WTC11 (cell line): ENCODE measurements at regions not wholly inside any gene's neighbourhood (a gene's known extent, or its start where the extent isn't known, plus 50 kb on each side); places are given as distances from the start of the nearest gene placed in this dataset.

Experiments used
- ATAC-seq: fragments of 200-7000 bp; cut with Tn5 transposase; 2 replicates; pipeline ENCODE4 v1.10.0; 2021; ENCODE audit warnings: mild to moderate bottlenecking, moderate library complexity
- CTCF ChIA-PET: fragments of 300-600 bp; sonication (Branson Sonifier 250); formaldehyde crosslinking; loops from one replicate; lab custom pipeline; 2021; ENCODE audit warnings: antibody characterized with exemption; lab: Charles Lee
- POLR2A ChIA-PET: fragments of 350-600 bp; sonication (Branson Sonifier 250); formaldehyde crosslinking; loops from one replicate; lab custom pipeline; 2021; ENCODE audit warnings: antibody characterized with exemption; lab: Charles Lee
- DNase-seq: peaks from one replicate; pipeline ENCODE4 v3.0.0; 2021; ENCODE audit warnings: low spot score
- H3K27ac Mint-ChIP-seq: 2 replicates; pipeline ENCODE4 v1.8.0; 2021; ENCODE audit warnings: mixed read lengths
- H3K27me3 Mint-ChIP-seq: 2 replicates; pipeline ENCODE4 v1.8.0; 2021; ENCODE audit warnings: low read depth, mild to moderate bottlenecking, moderate library complexity, mixed read lengths
- H3K36me3 Mint-ChIP-seq: 2 replicates; pipeline ENCODE4 v1.8.0; 2021; ENCODE audit warnings: mixed read lengths
- H3K4me1 Mint-ChIP-seq: 2 replicates; pipeline ENCODE4 v1.8.0; 2022; ENCODE audit warnings: mixed read lengths
- H3K4me3 Mint-ChIP-seq: 2 replicates; pipeline ENCODE4 v1.8.0; 2021; ENCODE audit warnings: mild to moderate bottlenecking, moderate library complexity, mixed read lengths
- H3K9me3 Mint-ChIP-seq: 2 replicates; pipeline ENCODE4 v1.8.0; 2021; ENCODE audit warnings: mixed read lengths
- CDX4 ChIP-seq: fragments of 250-450 bp; sonication (Bioruptor Pico); IDR thresholded peaks from 2 replicates; pipeline ENCODE4 v1.9.0; 2021; ENCODE audit warnings: moderate library complexity, mild to moderate bottlenecking, inconsistent platforms, borderline replicate concordance
- ELF4 ChIP-seq: sonication (generic); formaldehyde crosslinking; IDR thresholded peaks from 2 replicates; pipeline ENCODE4 v1.8.1; 2022; ENCODE audit warnings: low read depth, mild to moderate bottlenecking, moderate library complexity, missing genetic modification reagents
- ESRRA ChIP-seq: sonication (generic); formaldehyde crosslinking; IDR thresholded peaks from 2 replicates; pipeline ENCODE4 v1.8.1; 2022; ENCODE audit warnings: mild to moderate bottlenecking, missing genetic modification reagents, borderline replicate concordance
- ETV6 ChIP-seq: sonication (generic); formaldehyde crosslinking; IDR thresholded peaks from 2 replicates; pipeline ENCODE4 v1.8.1; 2022; ENCODE audit warnings: mild to moderate bottlenecking, missing genetic modification reagents
- FOXK1 ChIP-seq: sonication (generic); formaldehyde crosslinking; IDR thresholded peaks from 2 replicates; pipeline ENCODE4 v1.8.0; 2022; ENCODE audit warnings: mild to moderate bottlenecking, moderate library complexity, missing genetic modification reagents
- GRHL2 ChIP-seq: fragments of 250-450 bp; sonication (Bioruptor Pico); IDR thresholded peaks from 2 replicates; pipeline ENCODE4 v1.8.0; 2022; ENCODE audit warnings: mild to moderate bottlenecking, moderate library complexity; ENCODE audit not compliant: insufficient replicate concordance, severe bottlenecking
- GTF2I ChIP-seq: fragments of 250-450 bp; sonication (Bioruptor Pico); conservative IDR thresholded peaks from 2 replicates; pipeline ENCODE4 v1.4.0; 2021; ENCODE audit warnings: mild to moderate bottlenecking
- HMGA2 ChIP-seq: fragments of 250-450 bp; sonication (Bioruptor Pico); IDR thresholded peaks from 2 replicates; pipeline ENCODE4 v1.4.0; 2021; ENCODE audit warnings: mild to moderate bottlenecking, moderate library complexity
- IRF1 ChIP-seq: sonication (generic); formaldehyde crosslinking; IDR thresholded peaks from 2 replicates; pipeline ENCODE4 v1.8.0; 2023; ENCODE audit warnings: missing genetic modification reagents
- MAX ChIP-seq: sonication (generic); formaldehyde crosslinking; IDR thresholded peaks from 2 replicates; pipeline ENCODE4 v1.8.0; 2022; ENCODE audit warnings: mild to moderate bottlenecking, missing genetic modification reagents
- RELA ChIP-seq: sonication (generic); formaldehyde crosslinking; IDR thresholded peaks from 2 replicates; pipeline ENCODE4 v1.8.1; 2022; ENCODE audit warnings: missing genetic modification reagents, mild to moderate bottlenecking, borderline replicate concordance
- SMAD3 ChIP-seq: sonication (generic); formaldehyde crosslinking; IDR thresholded peaks from 2 replicates; pipeline ENCODE4 v1.8.0; 2022; ENCODE audit warnings: missing genetic modification reagents, mild to moderate bottlenecking, borderline replicate concordance
- SMAD4 ChIP-seq: sonication (generic); formaldehyde crosslinking; IDR thresholded peaks from 2 replicates; pipeline ENCODE4 v1.8.0; 2022; ENCODE audit warnings: mild to moderate bottlenecking, missing genetic modification reagents
- SOX15 ChIP-seq: fragments of 250-450 bp; sonication (Bioruptor Pico); IDR thresholded peaks from 2 replicates; pipeline ENCODE4 v1.9.0; 2021; ENCODE audit warnings: mild to moderate bottlenecking
- TCF7 ChIP-seq: sonication (generic); formaldehyde crosslinking; IDR thresholded peaks from 2 replicates; pipeline ENCODE4 v1.8.0; 2022; ENCODE audit warnings: mild to moderate bottlenecking, low read depth, missing genetic modification reagents, moderate library complexity
- ZBTB21 ChIP-seq: sonication (generic); formaldehyde crosslinking; IDR thresholded peaks from 2 replicates; pipeline ENCODE4 v1.8.1; 2023; ENCODE audit warnings: mild to moderate bottlenecking, missing genetic modification reagents, borderline replicate concordance
- ZBTB43 ChIP-seq: sonication (generic); formaldehyde crosslinking; IDR thresholded peaks from 2 replicates; pipeline ENCODE4 v1.8.1; 2023; ENCODE audit warnings: mild to moderate bottlenecking, missing genetic modification reagents
- ZNF138 ChIP-seq: sonication (generic); formaldehyde crosslinking; conservative IDR thresholded peaks from 2 replicates; pipeline ENCODE4 v1.8.1; 2022; ENCODE audit warnings: mild to moderate bottlenecking, moderate library complexity, missing genetic modification reagents
- ZNF512 ChIP-seq: sonication (generic); formaldehyde crosslinking; IDR thresholded peaks from 2 replicates; pipeline ENCODE4 v1.8.1; 2022; ENCODE audit warnings: missing genetic modification reagents, borderline replicate concordance
- TF ChIP-seq, protein P1 (sequence below): sonication (generic); formaldehyde crosslinking; conservative IDR thresholded peaks from 2 replicates; pipeline ENCODE4 v1.8.1; 2022; ENCODE audit warnings: mild to moderate bottlenecking, missing genetic modification reagents
- TF ChIP-seq, protein P2 (sequence below): sonication (generic); formaldehyde crosslinking; IDR thresholded peaks from 2 replicates; pipeline ENCODE4 v1.8.1; 2022; ENCODE audit warnings: low read depth, mild to moderate bottlenecking, moderate library complexity, missing genetic modification reagents, borderline replicate concordance
- TF ChIP-seq, protein P3 (sequence below): fragments of 250-450 bp; sonication (Bioruptor Pico); conservative IDR thresholded peaks from 2 replicates; pipeline ENCODE4 v1.9.0; 2021; ENCODE audit warnings: mild to moderate bottlenecking

- ATAC-seq = no peak
- no peak for DNase-seq
- TF ChIP-seq ZNF138 (CRISPR knock-in tag) (no peak), SMAD4 (CRISPR knock-in tag) (no peak), TCF7 (CRISPR knock-in tag) (no peak), ZBTB43 (CRISPR knock-in tag) (no peak), ELF4 (CRISPR knock-in tag) (no peak), ETV6 (no peak)
- TF ChIP-seq, protein P1, sequence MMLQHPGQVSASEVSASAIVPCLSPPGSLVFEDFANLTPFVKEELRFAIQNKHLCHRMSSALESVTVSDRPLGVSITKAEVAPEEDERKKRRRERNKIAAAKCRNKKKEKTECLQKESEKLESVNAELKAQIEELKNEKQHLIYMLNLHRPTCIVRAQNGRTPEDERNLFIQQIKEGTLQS (CRISPR knock-in tag) = no peak
- no peaks in the 10 kb centered on the region for H3K36me3 Mint-ChIP-seq
- H3K4me1 Mint-ChIP-seq = peaks cover 12% of the 10 kb centered on the region
- CTCF ChIA-PET = no interaction called here
- POLR2A ChIA-PET = no interaction called here
- no peaks in the 10 kb centered on the region for H3K27me3 Mint-ChIP-seq
- H3K4me3 Mint-ChIP-seq = no peak overlapping the region
- H3K9me3 Mint-ChIP-seq = no peaks in the 10 kb centered on the region
- H3K27ac Mint-ChIP-seq = no peak overlapping the region
These were observed 608.1 kb upstream of the FAM241A start for GRCh38 chr4:111537165-111537564.

DNA sequence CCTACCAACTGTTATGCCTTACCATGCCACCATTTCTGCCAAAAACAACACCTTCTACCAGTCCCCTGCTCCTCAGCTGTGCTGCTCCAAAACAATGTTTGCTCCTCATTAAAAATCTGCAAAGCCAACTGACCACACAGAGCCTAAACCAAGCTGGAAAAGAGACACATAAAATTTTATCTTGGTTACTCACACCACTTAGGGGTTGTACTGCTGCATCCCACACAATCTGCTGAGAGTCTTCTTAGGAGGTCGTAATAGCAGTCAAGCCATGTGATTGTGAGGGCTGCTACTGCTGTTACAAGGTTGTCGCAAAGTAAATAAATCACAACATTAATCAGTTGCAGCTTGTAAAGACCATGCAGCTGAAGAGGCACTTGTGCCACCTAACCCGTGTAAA lies 607.4 kb upstream of the FAM241A start:
- Mint-ChIP-seq H3K4me3 (no peak overlapping the region), H3K27me3 (no peaks in the 10 kb centered on the region), H3K4me1 (peaks cover 12% of the 10 kb centered on the region), H3K27ac (0 out of 2 replicates have a peak overlapping the region, but pooled peaks have one; percentile 4), H3K36me3 (no peaks in the 10 kb centered on the region), H3K9me3 (no peaks in the 10 kb centered on the region)
- TF ChIP-seq IRF1 (CRISPR knock-in tag) (no peak), CDX4 (no peak), FOXK1 (CRISPR knock-in tag) (no peak), ZBTB21 (CRISPR knock-in tag) (no peak), GTF2I (no peak), HMGA2 (CRISPR knock-in tag) (no peak), ESRRA (CRISPR knock-in tag) (no peak), SOX15 (CRISPR knock-in tag) (no peak), RELA (CRISPR knock-in tag) (no peak), MAX (CRISPR knock-in tag) (no peak), ZNF512 (CRISPR knock-in tag) (no peak), SMAD3 (CRISPR knock-in tag) (no peak), GRHL2 (CRISPR knock-in tag) (no peak)
- TF ChIP-seq, protein P1 (CRISPR knock-in tag) = no peak
- TF ChIP-seq, protein P2, sequence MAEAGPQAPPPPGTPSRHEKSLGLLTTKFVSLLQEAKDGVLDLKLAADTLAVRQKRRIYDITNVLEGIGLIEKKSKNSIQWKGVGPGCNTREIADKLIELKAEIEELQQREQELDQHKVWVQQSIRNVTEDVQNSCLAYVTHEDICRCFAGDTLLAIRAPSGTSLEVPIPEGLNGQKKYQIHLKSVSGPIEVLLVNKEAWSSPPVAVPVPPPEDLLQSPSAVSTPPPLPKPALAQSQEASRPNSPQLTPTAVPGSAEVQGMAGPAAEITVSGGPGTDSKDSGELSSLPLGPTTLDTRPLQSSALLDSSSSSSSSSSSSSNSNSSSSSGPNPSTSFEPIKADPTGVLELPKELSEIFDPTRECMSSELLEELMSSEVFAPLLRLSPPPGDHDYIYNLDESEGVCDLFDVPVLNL (CRISPR knock-in tag) = no peak
- TF ChIP-seq, protein P3, sequence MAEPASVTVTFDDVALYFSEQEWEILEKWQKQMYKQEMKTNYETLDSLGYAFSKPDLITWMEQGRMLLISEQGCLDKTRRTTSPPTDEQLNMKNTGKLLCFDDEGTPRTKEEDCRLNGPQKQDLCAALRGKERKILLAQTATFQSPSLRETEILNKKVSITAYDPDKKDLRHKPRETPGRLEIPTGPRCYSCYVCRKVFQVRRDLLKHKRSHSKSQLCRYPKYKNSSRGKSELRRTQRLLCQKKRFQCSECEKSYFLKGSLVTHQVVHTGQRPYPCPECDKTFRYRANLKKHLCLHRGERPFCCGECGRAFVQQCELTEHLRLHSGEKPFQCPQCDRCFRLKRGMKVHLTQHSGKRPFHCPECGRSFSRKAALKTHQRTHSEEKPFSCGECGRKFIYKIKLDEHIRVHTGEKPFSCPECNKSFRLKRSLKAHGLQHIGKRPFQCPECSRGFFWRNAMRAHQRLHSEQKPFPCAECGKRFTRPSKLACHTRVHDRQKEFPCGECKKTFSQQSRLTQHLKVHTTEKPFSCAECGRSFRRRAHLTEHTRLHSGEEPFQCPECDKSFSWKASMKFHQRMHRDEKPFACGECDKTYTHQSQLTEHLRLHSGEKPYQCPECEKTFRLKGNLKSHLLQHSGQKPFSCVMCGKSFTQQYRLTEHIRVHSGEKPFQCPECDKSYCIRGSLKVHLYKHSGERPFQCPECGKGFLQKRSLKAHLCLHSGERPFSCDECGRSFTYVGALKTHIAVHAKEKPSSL (CRISPR knock-in tag) = no peak
- CTCF ChIA-PET = no interaction called here
- POLR2A ChIA-PET = no interaction called here
- ATAC-seq = no peak
- no peak for DNase-seq
